T-helper 1 cell treated with Interleukin-12 subunit alpha and Interleukin-12 subunit beta and Interleukin-4 antibody, amounts not matched to agents 30 μg/mL and 1 μg/mL, for 36 hours (primary cell): ENCODE measurements at regions not wholly inside any gene's neighbourhood (a gene's known extent, or its start where the extent isn't known, plus 50 kb on each side); places are given as distances from the start of the nearest gene placed in this dataset.

ENCODE experiments used
- H3K27ac Mint-ChIP-seq: one replicate; pipeline ENCODE4 v1.8.0; 2021; ENCODE audit warnings: mild to moderate bottlenecking, mixed read lengths
- H3K27me3 Mint-ChIP-seq: one replicate; pipeline ENCODE4 v1.8.0; 2021; ENCODE audit warnings: low read depth, mixed read lengths
- H3K36me3 Mint-ChIP-seq: one replicate; pipeline ENCODE4 v1.8.0; 2021; ENCODE audit warnings: low read depth, mixed read lengths
- H3K4me1 Mint-ChIP-seq: one replicate; pipeline ENCODE4 v1.8.0; 2021; ENCODE audit warnings: low read depth, mixed read lengths
- H3K4me3 Mint-ChIP-seq: one replicate; pipeline ENCODE4 v1.8.0; 2021; ENCODE audit warnings: mild to moderate bottlenecking, moderate library complexity, mixed read lengths
- H3K9me3 Mint-ChIP-seq: one replicate; pipeline ENCODE4 v1.8.0; 2021; ENCODE audit warnings: mixed read lengths

- peaks cover 29% of the 10 kb centered on the region for H3K9me3 Mint-ChIP-seq
- no peaks in the 10 kb centered on the region for H3K27me3 Mint-ChIP-seq
- peaks cover 12% of the 10 kb centered on the region for H3K36me3 Mint-ChIP-seq
- H3K4me1 Mint-ChIP-seq = peaks cover 23% of the 10 kb centered on the region
- H3K27ac Mint-ChIP-seq = no peak overlapping the region
- H3K4me3 Mint-ChIP-seq = no peak overlapping the region
Measured at GRCh38 chr3:106116733-106117489, 248.1 kb upstream of the CBLB start.

GRCh38 chr3:106117490-106117858, 248.7 kb upstream of the CBLB start:
- Mint-ChIP-seq H3K9me3 (peaks cover 29% of the 10 kb centered on the region), H3K4me3 (no peak overlapping the region), H3K27me3 (no peaks in the 10 kb centered on the region), H3K4me1 (peaks cover 23% of the 10 kb centered on the region), H3K27ac (no peak overlapping the region), H3K36me3 (peaks cover 12% of the 10 kb centered on the region)

- H3K27me3 Mint-ChIP-seq = no peaks in the 10 kb centered on the region
- peak overlapping the region; percentile 60 for H3K27ac Mint-ChIP-seq
- peaks cover 26% of the 10 kb centered on the region for H3K9me3 Mint-ChIP-seq
- H3K36me3 Mint-ChIP-seq = peaks cover 12% of the 10 kb centered on the region
- peaks cover 21% of the 10 kb centered on the region for H3K4me1 Mint-ChIP-seq
- no peak overlapping the region for H3K4me3 Mint-ChIP-seq
Measured at GRCh38 chr3:106119614-106120082, 250.8 kb upstream of the CBLB start.

GRCh38 chr3:106120356-106120755, 251.5 kb upstream of the CBLB start:
- H3K27ac Mint-ChIP-seq = no peak overlapping the region
- H3K27me3 Mint-ChIP-seq = no peaks in the 10 kb centered on the region
- H3K36me3 Mint-ChIP-seq = peaks cover 12% of the 10 kb centered on the region
- H3K9me3 Mint-ChIP-seq = peaks cover 24% of the 10 kb centered on the region
- H3K4me1 Mint-ChIP-seq = peaks cover 21% of the 10 kb centered on the region
- no peak overlapping the region for H3K4me3 Mint-ChIP-seq

GRCh38 chr3:106121491-106122289, 252.9 kb upstream of the CBLB start:
- Mint-ChIP-seq H3K9me3 (peaks cover 20% of the 10 kb centered on the region), H3K36me3 (peaks cover 11% of the 10 kb centered on the region), H3K27me3 (no peaks in the 10 kb centered on the region), H3K27ac (no peak overlapping the region), H3K4me3 (no peak overlapping the region), H3K4me1 (peaks cover 21% of the 10 kb centered on the region)

GRCh38 chr3:106124818-106125217, 256.0 kb upstream of the CBLB start:
- peaks cover 2% of the 10 kb centered on the region for H3K4me1 Mint-ChIP-seq
- no peaks in the 10 kb centered on the region for H3K27me3 Mint-ChIP-seq

GRCh38 chr3:106125321-106125720, 256.5 kb upstream of the CBLB start:
- Mint-ChIP-seq H3K4me1 (peaks cover 6% of the 10 kb centered on the region), H3K9me3 (peaks cover 8% of the 10 kb centered on the region), H3K27me3 (no peaks in the 10 kb centered on the region), H3K4me3 (no peak overlapping the region), H3K36me3 (peaks cover 6% of the 10 kb centered on the region), H3K27ac (no peak overlapping the region)

More at GRCh38 chr3:106124818-106125217, 256.0 kb upstream of the CBLB start:
- Mint-ChIP-seq H3K4me3 (no peak overlapping the region), H3K36me3 (peaks cover 8% of the 10 kb centered on the region), H3K9me3 (peaks cover 5% of the 10 kb centered on the region), H3K27ac (no peak overlapping the region)

- H3K4me3 Mint-ChIP-seq = no peak overlapping the region
- H3K36me3 Mint-ChIP-seq = peaks cover 6% of the 10 kb centered on the region
- peaks cover 10% of the 10 kb centered on the region for H3K4me1 Mint-ChIP-seq
- H3K9me3 Mint-ChIP-seq = peaks cover 8% of the 10 kb centered on the region
- H3K27ac Mint-ChIP-seq = no peak overlapping the region
- H3K27me3 Mint-ChIP-seq = no peaks in the 10 kb centered on the region
Measured at GRCh38 chr3:106126067-106126845, 257.4 kb upstream of the CBLB start.

GRCh38 chr3:106126846-106127235, 258.0 kb upstream of the CBLB start:
- H3K27ac Mint-ChIP-seq = no peak overlapping the region
- peaks cover 8% of the 10 kb centered on the region for H3K9me3 Mint-ChIP-seq
- H3K4me1 Mint-ChIP-seq = peaks cover 10% of the 10 kb centered on the region
- no peak overlapping the region for H3K4me3 Mint-ChIP-seq
- H3K27me3 Mint-ChIP-seq = no peaks in the 10 kb centered on the region
- peaks cover 6% of the 10 kb centered on the region for H3K36me3 Mint-ChIP-seq

- H3K4me1 Mint-ChIP-seq = peaks cover 10% of the 10 kb centered on the region
- H3K27ac Mint-ChIP-seq = no peak overlapping the region
- peaks cover 8% of the 10 kb centered on the region for H3K36me3 Mint-ChIP-seq
- H3K9me3 Mint-ChIP-seq = peaks cover 14% of the 10 kb centered on the region
- H3K27me3 Mint-ChIP-seq = no peaks in the 10 kb centered on the region
- no peak overlapping the region for H3K4me3 Mint-ChIP-seq
Measured at GRCh38 chr3:106129939-106130338, 261.1 kb upstream of the CBLB start.

- Mint-ChIP-seq H3K27ac (no peak overlapping the region), H3K36me3 (peaks cover 8% of the 10 kb centered on the region), H3K4me3 (no peak overlapping the region), H3K9me3 (peaks cover 16% of the 10 kb centered on the region), H3K27me3 (no peaks in the 10 kb centered on the region), H3K4me1 (peaks cover 10% of the 10 kb centered on the region)
Measured at GRCh38 chr3:106130384-106131198, 261.8 kb upstream of the CBLB start.

- Mint-ChIP-seq H3K27ac (no peak overlapping the region), H3K4me1 (peaks cover 4% of the 10 kb centered on the region), H3K27me3 (no peaks in the 10 kb centered on the region), H3K9me3 (peaks cover 18% of the 10 kb centered on the region), H3K36me3 (peaks cover 4% of the 10 kb centered on the region), H3K4me3 (no peak overlapping the region)
Measured at GRCh38 chr3:106135451-106136160, 266.8 kb upstream of the CBLB start.

- Mint-ChIP-seq H3K27ac (no peak overlapping the region), H3K4me1 (peaks cover 1% of the 10 kb centered on the region), H3K4me3 (no peak overlapping the region), H3K27me3 (no peaks in the 10 kb centered on the region), H3K9me3 (peaks cover 24% of the 10 kb centered on the region), H3K36me3 (peaks cover 10% of the 10 kb centered on the region)
Measured at GRCh38 chr3:106139826-106140225, 271.0 kb upstream of the CBLB start.
